ENCODE measurements at regions not wholly inside any gene's neighbourhood (a gene's known extent, or its start where the extent isn't known, plus 50 kb on each side); places are given as distances from the start of the nearest gene placed in this dataset.

DNA sequence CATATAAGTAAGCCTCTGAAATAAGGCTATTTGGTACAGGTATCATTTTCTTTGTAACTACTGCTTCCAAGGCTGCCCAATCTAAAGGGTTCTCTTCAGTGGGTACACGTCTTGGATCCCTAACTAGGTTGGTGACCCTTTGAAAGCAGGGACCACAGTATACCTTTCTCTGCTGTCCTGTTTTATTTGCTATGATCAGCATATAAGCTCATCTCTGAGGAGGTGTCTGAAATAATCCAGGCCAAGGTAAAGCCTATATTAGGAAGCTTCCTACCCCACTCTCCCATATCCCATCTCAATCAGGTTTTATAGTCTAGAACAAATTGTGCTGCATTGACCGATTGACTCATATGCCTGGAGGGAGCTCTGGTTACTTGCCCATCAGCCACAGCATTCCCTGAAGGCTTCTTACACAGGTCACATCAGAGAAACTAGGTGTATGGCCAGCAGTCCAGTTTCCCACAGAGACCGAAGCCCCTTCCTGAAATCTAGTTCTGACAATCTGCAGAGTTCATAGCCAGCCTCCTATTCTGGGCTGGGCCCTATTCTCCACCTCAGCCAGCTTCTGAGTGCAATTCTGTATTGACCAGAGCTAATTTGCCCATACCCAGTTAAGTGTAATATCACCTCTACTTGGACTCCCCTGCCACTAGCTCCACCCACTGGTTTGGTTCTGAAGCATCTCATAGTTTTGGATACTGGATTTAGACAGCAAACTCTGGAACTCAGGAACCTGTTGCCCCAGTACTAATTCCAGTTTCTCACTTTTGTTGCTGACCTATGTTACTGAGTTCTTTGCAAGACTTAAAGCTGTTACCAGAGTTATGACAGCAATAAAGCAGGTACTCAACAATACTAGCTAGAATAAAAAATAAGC is 62.1 kb upstream of the ARHGAP20 start:
- no peak for DNase-seq

DNA sequence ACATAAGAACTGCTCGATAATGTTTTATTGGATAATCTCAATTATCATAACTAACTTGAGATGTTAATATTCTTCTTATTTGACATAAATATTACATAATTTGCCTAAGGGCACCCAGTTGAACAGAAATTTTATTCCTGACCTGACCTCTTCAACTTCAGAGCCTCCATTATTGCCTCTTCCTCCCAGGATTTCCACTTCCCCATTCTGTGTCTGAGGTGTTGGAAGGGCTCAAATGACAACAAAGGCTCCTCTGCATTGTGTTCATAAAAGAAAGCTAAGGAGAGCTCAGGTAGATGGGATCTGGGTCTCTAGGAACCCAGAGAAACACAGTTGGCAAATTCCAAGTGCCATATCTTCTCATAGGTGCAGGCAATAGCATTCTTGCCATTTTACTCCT is 61.2 kb upstream of the ARHGAP20 start:
- DNase-seq, result no peak

DNA sequence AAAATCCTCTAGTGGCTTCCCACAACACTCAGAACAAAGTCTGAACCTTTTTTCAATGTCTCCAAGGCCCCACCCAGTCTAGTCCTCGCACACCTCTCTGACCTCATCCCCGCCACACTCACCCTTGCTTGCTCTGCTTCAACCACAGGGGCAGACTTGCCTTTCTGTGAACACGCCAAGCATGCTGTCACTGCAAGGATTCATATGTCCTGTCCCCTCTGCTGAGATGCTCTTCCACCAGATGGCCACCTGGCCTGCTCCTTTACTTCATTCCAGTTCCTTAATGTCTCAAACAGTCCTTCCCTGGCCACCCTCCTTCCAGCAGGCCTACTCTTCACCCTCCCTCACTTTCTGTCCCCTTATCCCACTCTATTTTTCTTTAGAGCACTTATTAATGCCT is 60.6 kb upstream of the ARHGAP20 start:
- DNase-seq, result no peak

DNA sequence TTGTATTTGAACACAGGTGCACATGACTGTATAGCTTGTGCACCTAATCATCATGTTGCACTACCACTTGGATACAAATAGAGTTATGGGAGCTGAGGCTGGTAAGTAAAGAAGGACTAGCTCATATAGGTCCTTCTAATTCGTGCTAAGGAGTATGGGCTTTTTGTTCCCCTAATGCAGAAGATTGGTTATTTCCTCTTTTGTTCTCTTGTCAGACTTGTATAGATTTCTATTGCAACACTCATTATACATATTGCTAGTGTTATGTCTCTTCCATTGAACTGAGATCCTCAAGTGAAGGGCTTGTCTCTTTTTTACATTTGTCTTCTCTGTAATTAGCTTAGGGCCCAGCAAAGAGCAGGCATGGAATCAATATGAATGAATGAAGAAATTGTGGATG is 54.1 kb upstream of the ARHGAP20 start:
- no peak for DNase-seq

DNA sequence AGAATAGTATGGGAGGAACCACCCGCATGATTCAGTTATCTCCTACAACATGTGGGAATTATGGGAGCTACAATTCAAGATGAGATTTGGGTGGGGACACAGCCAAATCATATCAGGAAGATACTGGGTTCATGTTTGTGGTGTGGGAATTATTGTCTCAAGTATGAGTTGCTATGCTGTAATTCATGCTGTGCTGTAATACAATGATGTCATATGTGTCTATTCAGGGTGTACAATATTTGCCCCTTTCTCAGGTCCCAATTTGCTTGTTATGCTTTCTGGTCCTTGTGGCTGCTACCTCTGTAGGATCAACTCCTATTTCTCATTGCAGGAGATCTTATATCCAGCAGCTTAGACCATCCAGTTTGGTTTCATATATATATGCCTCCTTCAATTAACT is 52.2 kb upstream of the ARHGAP20 start:
- DNase-seq, result no peak

DNA sequence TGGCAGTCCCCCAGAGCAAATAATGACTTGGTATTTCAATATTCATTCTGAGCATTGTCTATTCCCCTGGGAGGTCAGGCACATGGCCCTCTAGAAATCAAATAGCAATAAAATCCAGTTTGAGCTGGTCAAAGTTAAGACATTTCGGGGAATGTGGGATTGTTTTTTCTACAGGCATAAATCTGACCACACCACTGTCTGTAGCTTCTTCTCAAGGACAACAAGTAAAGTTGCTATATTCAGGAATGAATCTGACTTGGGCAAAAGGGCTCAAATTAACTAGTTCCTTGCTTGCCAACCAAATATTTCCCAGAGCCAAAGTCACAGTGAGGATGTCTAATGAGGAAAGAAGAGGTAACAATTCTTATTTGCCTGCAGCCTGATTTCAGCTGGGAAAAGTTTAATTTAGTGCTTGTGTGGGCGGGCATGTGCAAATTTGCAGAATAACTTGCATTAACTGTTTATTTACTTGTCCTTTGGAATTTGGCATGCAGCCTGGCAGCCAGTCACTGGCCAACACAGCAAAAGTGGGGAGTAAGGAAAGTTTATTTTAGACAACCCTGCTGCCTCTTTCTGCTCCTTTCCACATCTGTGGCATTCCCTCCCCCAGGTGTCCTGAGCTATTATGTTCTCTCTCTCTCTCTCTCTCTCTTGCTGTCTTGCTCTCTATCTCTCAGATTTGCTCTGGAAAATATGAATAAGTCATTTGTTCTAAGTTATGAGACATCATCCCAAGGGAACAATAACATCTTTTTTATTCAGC is 51.2 kb upstream of the ARHGAP20 start:
- peak; percentile 73 for DNase-seq

DNA sequence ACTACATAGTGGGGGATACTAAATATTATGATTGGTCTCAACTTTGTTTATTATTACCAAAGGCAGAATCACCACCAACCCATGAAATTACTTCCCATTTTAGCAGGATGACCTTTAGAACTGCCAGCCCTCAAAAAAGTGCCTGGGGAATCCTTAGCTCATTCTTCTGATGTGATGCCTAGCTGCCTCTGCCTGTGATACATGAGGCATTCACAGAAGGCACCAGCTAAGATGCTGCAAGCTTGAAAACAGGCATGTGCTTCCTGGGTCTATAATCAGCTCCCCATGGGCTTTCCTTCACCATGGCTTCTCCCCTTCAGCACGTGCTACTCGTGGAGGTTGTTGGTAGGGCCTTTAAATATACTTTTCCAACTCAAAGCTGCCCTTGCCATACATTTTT is 50.4 kb upstream of the ARHGAP20 start:
- DNase-seq, result peak; percentile 27

Data from fibroblast of skin of right quadriceps (primary cell).